Caki2 (cell line): ENCODE measurements at regions not wholly inside any gene's neighbourhood (a gene's known extent, or its start where the extent isn't known, plus 50 kb on each side); places are given as distances from the start of the nearest gene placed in this dataset.

Experiments
- DNase-seq: peaks from one replicate; pipeline ENCODE4 v3.0.0-alpha.2; 2015; ENCODE audit warnings: low read depth
- in situ Hi-C: cut with HindIII; loops from 2 replicates; pipeline ENCODE4 v1.10.0; 2016; ENCODE audit warnings: low sequenced_read_pairs, low pct_unique_long_range_greater_than_20kb, mixed read lengths

DNA sequence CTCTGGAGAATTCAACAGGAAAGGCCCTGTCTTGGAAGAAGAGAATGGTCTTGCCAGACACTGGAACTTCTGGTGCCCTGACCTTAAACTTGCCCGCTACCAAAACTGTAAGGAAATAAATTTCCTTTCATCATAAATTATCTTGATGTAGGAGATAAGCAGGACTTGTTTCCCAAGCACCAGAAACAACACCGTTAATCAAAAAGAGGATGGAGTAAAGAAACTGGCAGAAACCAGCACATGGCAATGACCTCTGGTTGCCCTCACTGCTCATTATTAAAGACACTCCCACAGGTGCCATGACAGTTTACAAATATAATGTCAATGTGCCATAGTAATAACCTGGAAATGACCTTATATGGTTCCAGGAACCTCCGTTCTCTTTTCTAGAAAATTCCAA, 426.1 kb downstream of the EDEM1 start:
- no peak for DNase-seq
- in situ Hi-C loops, result no loop called here

DNA sequence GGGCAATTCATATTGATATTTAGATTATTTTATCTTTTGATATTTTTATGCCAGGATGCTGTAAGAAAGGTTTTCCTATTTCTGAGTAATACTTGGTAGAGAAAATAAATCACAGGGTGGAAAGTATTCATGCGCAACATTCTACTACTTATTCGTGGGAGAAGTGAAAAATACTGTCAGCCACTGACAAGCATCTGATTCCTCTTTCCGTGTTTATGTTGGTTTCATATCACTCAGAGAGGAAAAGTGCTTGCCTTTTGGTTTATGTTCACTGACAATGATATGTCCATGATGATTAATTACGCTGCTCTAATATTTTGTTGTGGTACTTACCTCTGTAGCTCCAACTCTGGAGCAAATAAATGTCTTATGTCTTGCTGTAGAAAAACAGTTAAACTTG, 429.4 kb downstream of the EDEM1 start:
- no peak for DNase-seq
- in situ Hi-C loops, result no loop called here

DNA sequence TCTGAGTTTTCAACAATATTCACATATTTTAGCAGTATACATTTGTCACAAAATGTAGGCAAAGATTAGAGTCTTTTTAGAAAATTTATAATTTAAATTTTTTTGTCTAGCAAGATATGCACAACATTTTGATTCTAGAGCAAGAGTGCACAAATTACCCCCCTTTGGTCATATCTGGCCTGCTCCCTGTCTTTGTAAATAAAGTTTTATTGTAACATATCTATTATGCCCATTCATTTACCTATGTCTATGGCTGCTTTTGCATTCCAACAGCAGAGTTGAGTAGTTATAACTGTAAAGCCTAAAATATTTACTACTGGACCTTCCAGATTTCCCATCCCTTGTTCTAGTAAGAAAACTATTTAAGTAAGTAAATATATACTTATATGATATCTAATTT, 430.7 kb downstream of the EDEM1 start:
- in situ Hi-C loops, result no loop called here
- DNase-seq, result no peak

DNA sequence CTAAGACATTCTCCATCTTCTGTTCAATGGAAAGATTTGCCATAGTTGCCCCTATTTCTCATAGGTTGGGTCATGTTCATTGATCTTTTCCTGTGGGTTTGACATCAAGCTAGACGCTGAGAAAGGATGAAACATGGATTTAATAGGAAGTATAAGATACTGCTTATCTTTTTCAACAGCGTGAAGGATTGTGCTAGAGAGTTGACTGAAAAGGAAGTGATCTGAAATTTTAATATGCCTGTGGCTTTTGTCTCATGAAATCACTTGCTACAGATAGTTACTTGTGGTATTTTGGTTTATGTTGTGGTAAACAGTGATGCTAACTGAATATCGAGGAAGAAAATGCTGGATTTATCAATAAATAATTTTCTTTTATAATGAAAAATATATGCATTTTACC, 442.9 kb downstream of the EDEM1 start:
- no peak for DNase-seq
- in situ Hi-C loops, result no loop called here

DNA sequence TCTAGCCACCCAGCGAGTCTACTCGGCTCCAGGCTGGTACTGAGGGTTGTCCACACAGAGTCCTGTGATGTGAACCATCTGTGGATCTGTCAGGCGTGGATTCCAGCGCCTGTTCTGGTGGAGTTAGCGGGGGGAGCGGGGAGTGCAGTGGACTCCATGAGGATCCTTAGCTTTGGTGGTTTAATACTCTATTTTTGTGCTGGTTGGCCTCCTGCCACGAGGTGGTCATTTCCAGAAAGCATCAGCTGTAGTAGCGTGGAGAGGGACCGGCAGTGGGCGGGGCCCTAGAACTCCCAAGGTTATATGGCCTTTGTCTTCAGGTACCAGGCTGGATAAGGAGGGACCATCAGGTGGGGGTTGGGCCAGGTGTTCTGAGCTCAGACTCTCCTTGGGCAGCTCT, 446.5 kb downstream of the EDEM1 start:
- no peak for DNase-seq
- in situ Hi-C loops, result no loop called here

DNA sequence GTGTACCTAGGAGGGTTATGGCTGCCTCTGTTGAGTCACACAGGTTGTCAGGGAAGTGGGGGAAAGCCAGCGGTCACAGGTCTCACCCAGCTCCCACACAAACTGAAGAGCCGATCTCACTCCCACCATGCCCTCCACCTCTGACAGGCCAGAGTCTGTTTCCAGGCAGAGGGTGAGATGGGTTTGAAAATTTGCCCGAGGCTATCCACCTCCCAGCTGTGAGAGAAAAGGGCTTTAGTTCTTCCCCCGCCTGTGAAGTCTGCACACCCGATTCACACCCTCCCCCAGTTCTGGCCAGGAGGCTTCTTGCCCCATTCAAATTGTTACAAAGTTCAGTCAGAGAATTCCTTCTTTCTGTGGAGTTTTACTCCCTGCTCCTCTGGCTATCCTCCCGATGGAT, 446.9 kb downstream of the EDEM1 start:
- in situ Hi-C loops, result no loop called here
- DNase-seq, result no peak

DNA sequence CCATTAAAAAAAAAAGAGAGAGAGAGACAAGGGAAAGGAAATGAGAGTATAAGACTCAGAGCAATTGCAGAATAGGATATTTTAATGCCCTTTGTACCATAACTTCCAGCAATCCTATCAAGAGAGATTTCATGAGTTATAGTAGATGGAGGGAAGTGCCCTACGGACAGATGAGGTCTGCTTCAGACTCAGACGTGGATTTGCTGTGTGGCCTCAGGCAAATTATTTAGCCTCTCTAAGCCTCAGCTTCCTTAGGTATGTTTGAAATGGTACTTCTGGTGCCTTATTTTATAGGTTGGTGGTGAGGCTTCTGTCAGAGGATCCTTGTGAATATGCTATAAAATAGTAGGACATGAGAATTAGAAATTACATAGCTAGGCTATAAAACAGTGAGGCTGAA, 448.2 kb downstream of the EDEM1 start:
- in situ Hi-C loops, result no loop called here
- DNase-seq, result no peak

DNA sequence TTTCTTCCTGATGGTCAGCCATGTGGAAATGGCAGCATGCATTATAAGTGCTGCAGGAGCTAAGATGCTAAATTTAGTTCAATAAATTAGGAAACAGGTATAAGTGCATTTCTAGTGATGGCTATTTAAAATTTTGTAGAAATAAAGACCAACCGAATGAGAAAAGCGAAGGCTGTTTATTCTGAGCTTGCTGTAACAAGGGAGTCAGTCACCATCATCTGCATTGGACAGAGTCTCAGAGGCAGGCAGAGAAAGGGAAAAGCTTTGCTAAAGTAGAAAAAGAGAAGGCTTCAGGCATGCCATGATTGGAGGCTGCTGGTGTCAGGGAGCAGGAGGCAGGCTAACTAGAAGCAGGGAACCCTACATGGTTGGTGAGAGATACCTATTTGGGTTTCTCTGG, 451.0 kb downstream of the EDEM1 start:
- DNase-seq, result no peak
- in situ Hi-C loops, result no loop called here

DNA sequence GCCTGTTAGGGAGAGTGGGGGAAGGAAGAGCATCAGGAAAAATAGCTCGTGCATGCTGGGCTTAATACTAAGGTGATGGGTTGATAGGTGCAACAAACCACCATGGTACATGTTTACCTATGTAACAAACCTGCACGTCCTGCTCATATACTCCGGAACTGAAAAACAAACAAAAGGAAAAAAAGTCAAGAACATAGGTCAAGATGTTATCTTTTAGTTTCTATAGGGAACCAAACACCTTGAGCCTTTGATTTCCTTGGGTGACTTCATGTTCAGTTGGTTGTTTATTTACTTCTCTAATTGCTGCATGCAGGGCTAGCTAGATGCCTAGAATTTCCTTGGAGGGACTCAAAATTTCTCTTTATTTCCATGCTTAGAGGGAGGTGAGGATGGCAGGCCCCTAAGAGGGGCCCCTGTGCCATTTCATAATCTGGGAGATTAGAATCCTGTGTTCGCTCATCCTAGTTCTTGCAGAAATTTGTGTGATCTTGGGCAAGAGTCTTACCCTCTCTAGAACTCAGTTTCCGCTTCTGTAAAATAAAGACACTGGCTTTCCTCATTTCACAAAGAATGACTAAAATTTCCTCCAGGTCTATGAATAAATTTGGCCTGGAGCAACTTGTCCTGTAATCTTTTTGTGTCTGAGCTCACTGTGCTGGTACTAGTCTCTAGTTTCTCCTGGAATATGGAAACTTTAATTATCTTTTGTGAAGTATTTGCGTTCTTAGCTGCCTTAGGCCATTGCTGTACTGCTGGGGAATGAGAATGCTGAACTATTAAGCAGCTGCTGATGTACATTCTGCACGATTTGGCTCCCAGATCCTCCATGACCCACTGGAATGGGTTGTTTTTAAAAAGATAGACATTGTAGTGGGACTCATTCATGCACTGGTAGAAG, 457.5 kb downstream of the EDEM1 start:
- no peak for DNase-seq
- in situ Hi-C loops, result no loop called here

DNA sequence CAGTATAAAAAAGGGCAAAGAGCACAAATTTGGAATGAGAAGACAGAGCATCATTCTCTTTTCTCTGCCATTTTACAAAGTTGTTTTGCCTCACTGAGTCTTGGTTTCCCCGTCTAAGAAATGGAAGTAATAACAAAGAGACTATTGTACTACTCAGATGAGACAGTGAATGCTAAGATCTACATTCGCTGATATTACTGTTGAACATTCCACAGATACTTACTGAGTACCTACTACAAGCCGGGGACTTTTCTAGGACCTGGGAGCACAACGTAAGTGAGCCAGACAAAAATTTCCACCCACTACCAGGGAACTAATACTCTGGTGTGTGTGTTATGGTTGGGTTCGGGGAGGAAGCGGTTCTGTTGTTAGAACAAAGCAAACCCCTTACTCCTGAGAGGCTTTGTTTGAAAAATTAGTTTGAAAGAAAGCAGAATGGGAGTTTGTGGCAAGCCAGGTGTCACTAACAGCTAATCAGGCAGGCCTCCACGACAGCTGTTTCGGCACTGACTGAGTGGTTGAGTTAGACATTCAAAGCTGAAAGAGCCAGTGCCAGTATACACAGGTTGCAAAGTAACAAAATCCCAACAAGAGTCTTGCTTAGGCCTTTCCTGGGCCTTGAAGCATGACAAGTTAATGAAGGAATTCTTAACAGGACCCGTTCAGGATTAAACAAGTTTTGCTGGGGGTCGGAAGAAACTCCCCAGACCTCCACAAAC, 458.3 kb downstream of the EDEM1 start:
- in situ Hi-C loops, result no loop called here
- no peak for DNase-seq

DNA sequence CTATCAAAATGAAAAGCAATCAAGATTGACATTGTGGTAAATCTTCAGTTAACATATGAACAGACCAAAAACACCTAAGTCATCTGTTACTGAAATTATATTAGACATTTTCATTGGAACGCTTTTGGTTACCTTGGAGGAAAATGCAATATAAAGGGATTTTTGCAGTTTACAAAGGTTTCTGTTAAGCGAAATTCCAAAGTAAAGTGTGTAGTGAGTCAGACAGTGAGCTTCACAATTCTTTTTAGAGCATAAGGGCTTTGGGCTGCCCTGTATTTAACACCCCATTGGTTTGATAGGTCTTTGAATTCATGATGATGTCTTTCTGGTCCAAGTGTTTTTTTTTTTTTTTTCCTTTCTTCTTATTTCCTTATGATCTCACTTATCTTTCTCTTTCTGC, 462.8 kb downstream of the EDEM1 start:
- in situ Hi-C loops, result no loop called here

DNA sequence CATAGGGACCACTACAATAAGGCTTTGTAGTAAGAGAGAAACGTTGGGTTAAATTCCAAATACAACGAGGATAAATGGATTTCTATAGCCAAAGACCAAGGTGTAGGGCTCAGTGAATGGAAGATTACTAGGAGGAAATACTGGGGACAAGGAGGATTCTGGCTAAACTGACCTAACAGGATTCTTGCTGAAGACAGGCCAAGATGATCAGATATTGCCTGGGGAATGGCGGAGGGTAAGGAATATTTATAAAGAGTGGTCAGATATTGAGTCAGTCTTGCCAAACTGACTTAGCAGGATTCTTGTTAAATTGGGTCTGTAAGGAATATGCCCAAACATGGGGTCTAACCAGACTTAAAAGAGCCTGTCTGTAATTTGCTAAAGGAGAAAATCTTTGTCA, 463.8 kb downstream of the EDEM1 start:
- no peak for DNase-seq
- in situ Hi-C loops, result no loop called here

More for the DNA sequence above, 462.8 kb downstream of the EDEM1 start:
- no peak for DNase-seq

DNA sequence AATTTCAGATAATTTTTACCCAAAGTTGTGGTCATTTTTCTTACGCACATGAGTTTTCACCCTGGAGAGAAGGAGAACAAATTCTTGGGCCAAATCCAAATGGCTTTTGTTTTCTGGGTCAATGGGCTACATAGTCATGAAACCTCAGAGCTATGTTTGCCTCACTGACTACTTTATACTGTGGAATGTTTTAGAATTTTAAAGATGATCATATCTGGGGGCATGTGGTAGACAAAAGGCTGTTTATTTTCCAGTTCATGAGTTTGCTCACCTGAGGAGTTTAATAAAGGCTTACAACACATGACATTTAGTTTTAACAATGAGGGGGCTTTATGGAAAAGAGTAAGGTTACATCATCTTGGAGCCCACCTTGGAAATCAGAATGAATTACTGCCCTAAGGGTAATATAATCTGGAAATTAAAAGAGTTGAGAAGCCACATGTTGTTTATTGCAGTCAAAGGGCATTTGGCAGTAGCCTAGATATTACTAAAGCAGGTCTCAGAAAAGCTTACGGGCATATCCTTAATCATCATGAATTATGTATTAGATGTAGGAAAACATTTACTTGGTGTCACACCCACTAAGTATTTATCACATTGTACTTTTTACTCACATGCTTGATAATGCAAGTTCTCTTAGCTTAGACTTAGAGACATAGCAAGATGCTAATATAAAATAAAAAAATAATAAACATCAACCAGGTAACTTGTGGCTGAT, 466.1 kb downstream of the EDEM1 start:
- no peak for DNase-seq
- in situ Hi-C loops, result no loop called here

DNA sequence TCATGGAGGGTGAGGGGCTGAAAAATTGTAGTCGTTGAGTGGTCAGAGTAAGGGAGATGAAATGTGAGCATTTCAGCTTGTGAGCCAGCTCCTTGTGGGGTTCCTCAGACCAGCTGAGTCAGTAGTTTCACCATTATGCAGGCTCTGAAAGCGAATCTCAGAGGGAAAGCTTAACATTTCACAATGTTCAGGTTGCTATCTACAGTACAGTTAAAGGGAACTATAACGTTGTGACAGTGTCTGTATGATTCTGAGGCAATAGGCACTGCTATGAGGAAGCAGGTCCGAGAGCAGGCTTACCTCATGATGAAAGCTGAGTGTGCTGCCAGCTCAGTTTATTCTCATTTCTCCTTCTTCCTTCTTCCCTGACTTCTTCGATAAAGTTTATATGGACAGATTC, 469.6 kb downstream of the EDEM1 start:
- in situ Hi-C loops, result no loop called here
- no peak for DNase-seq

DNA sequence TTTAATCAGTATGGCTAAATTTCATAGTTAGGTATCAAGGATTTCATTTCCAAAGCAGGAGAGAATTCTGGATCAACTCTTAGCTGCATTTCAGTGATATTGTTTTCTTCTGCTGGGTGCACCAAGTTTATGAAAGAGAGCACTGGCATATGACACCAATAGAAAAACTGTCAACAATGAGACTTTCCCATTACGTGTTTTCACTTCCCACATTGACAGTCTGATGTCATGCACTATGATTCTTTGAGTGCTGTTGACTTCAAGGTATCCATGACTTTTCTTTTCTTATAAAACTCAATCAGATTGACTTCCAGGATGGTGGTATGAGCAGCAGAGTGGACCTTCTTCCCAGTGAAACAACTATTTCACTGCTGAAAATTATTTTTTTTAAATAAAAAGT, 476.1 kb downstream of the EDEM1 start:
- DNase-seq, result no peak
- in situ Hi-C loops, result no loop called here

DNA sequence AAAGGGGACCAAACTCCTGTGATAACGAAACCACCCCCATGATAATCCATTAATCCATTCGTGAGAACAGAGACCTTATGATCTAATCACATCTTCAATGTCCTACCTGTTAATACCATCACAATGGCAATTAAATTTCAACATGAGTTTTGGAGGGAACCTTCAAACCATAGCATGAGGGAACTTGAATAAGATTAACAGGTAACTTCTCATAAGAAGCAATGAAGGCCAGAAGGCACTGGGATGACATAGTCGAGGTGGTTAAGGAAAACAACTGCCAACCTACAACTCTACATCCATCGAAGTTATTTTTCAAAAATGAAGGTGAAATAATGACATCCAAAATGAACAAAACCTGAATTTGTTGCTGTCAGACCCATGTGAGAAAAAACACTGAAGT, 478.9 kb downstream of the EDEM1 start:
- no peak for DNase-seq
- in situ Hi-C loops, result no loop called here

DNA sequence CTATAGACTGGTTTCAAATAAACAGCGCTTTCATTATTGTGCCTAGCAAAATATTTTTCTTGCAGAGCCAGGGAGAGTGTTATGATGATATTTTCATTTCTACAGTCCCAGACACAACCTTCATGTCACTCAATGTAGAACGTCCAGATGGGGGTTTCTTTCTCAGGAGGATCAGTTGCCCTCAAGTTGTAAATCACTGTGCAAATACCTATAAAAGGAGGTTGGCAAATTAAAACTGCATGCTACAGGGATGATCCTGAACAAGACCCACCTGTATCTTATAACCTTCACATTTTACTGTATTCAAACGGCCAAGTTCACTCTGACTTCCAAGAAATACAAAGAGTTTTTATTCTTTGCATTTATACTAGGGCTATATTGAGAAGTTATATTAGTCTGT, 486.0 kb downstream of the EDEM1 start:
- no peak for DNase-seq
- in situ Hi-C loops, result no loop called here

DNA sequence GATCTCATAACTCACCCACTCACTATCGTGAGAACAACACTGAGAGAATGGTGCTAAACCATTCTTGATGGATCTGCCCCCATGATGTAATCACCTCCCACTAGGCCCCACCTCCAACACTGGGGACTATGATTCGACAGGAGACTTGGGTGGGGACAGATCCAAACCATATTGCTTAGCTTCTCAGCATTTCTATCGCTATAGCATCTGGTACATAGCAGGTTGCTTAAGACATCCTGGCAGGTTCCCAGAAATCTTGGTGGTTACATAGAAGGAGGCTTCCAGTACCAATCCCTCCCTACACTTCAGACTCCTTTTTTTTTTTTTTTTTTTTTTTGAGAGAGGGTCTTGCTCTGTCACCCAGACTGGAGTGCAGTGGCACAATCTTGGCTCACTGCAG, 487.8 kb downstream of the EDEM1 start:
- DNase-seq, result no peak
- in situ Hi-C loops, result no loop called here

DNA sequence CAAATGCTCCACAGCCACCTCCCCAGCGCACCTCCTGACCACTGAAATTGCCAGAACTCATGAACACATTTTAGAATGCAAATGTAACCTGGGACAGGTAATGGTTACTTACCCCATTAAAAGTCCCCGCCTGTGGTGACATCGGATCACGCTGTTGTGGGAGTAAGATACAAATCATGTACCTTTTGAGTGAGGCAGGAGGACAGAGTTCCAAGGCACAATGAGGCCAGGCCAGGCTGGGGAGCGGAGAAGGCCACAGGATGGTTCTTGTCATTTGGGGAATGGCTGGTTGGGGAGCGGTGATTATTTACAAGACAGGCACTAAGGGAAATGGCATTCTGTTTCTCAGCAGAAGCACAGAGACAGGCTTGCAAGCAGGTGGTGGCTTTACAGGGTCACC, 490.0 kb downstream of the EDEM1 start:
- in situ Hi-C loops, result no loop called here
- DNase-seq, result no peak
